ENCODE measurements at regions not wholly inside any gene's neighbourhood (a gene's known extent, or its start where the extent isn't known, plus 50 kb on each side); places are given as distances from the start of the nearest gene placed in this dataset.

- no peak for DNase-seq
Observed at GRCh38 chr6:167759206-167759605, 67.5 kb upstream of the AFDN start.

- no peak for DNase-seq
Observed at GRCh38 chr6:167759912-167760311, 66.8 kb upstream of the AFDN start.

- no peak for DNase-seq
Observed at GRCh38 chr6:167760979-167761793, 65.5 kb upstream of the AFDN start.

- DNase-seq, result no peak
Observed at GRCh38 chr6:167761794-167762258, 64.9 kb upstream of the AFDN start.

GRCh38 chr6:167762259-167762962 is 64.3 kb upstream of the AFDN start:
- no peak for DNase-seq

GRCh38 chr6:167763056-167763944 is 63.4 kb upstream of the AFDN start:
- no peak for DNase-seq

GRCh38 chr6:167764215-167764614 is 62.5 kb upstream of the AFDN start:
- DNase-seq, result no peak

GRCh38 chr6:167764713-167765479 is 61.8 kb upstream of the AFDN start:
- no peak for DNase-seq

GRCh38 chr6:167766986-167767714 is 59.6 kb upstream of the AFDN start:
- DNase-seq, result no peak

GRCh38 chr6:167767715-167768107 is 59.0 kb upstream of the AFDN start:
- no peak for DNase-seq

- DNase-seq, result no peak
Observed at GRCh38 chr6:167768471-167769215, 58.1 kb upstream of the AFDN start.

GRCh38 chr6:167769408-167770190 is 57.1 kb upstream of the AFDN start:
- no peak for DNase-seq

GRCh38 chr6:167770291-167770955 is 56.3 kb upstream of the AFDN start:
- DNase-seq, result no peak

- no peak for DNase-seq
Observed at GRCh38 chr6:167774881-167775280, 51.8 kb upstream of the AFDN start.

- DNase-seq, result no peak
Observed at GRCh38 chr6:167776906-167777627, 49.6 kb upstream of the AFDN start.

All from retina (tissue), 1 donor.